BE2C (cell line): ENCODE measurements at regions not wholly inside any gene's neighbourhood (a gene's known extent, or its start where the extent isn't known, plus 50 kb on each side); places are given as distances from the start of the nearest gene placed in this dataset.

Experiments
- DNase-seq: peaks from one replicate; pipeline ENCODE4 v3.0.0-alpha.2; 2020
- H3K27me3 ChIP-seq: fragments of 250-450 bp; sonication (Bioruptor Pico); 2 replicates; pipeline ENCODE4 v1.5.1; 2020; ENCODE audit warnings: mild to moderate bottlenecking
- H3K36me3 ChIP-seq: fragments of 250-450 bp; sonication (Bioruptor Pico); 2 replicates; pipeline ENCODE4 v1.5.1; 2020; ENCODE audit warnings: mild to moderate bottlenecking
- H3K4me1 ChIP-seq: fragments of 250-450 bp; sonication (Bioruptor Pico); 2 replicates; pipeline ENCODE4 v1.5.1; 2020
- H3K4me3 ChIP-seq: 2 replicates; pipeline ENCODE4 v1.5.1; 2011; ENCODE audit warnings: low read depth, low read length
- H3K9me3 ChIP-seq: fragments of 250-450 bp; sonication (Bioruptor Pico); 2 replicates; pipeline ENCODE4 v1.5.1; 2020
- CTCF ChIP-seq: IDR thresholded peaks from 2 replicates; pipeline ENCODE4 v1.5.1; 2012; ENCODE audit warnings: mild to moderate bottlenecking, low read depth, low read length

- no peaks in the 10 kb centered on the region for H3K27me3 ChIP-seq
- no peaks in the 10 kb centered on the region for H3K36me3 ChIP-seq
- no peak for TF ChIP-seq CTCF
- DNase-seq: no peak
- H3K4me3 ChIP-seq: no peak overlapping the region
- no peaks in the 10 kb centered on the region for H3K4me1 ChIP-seq
- H3K9me3 ChIP-seq: 0 out of 2 replicates have a peak, but pooled peaks cover 2% of the 10 kb centered on the region
Observed at GRCh38 chr12:24617471-24617870, 331.4 kb downstream of the BCAT1 start.

- Histone ChIP-seq H3K36me3 (no peaks in the 10 kb centered on the region), H3K4me3 (no peak overlapping the region), H3K9me3 (0 out of 2 replicates have a peak, but pooled peaks cover 2% of the 10 kb centered on the region), H3K4me1 (no peaks in the 10 kb centered on the region), H3K27me3 (no peaks in the 10 kb centered on the region)
- DNase-seq: no peak
- no peak for TF ChIP-seq CTCF
Observed at GRCh38 chr12:24615967-24616411, 332.9 kb downstream of the BCAT1 start.

DNA sequence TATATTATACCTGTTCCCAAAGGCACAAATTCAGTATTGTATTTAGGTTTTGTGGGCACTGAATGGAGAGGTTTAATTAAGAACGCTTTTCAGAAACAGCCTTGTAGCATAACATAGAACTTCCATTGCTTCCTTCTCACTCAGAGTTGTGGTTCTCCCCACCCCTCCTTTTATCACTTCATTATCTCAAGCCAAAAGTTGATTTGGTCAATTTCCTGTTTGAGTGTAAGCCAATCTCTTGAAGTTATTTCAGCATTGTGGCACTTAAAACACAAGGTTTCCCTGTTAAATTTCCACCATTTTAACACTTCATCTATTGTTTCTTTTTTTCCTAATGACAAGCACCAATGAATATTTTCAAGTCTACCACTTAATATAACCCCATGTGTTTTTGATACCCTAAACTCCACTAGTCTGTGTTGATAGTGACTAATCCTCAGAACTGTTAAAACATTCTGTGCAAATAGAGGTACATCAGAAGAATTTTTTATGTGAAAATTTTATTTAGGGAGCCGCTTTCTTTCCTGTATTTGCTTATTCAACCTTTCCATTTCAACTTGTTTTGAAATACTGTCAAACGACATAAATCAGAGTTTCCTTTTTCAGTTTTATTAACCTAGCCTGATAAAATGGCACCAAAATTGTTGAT, 340.1 kb downstream of the BCAT1 start:
- no peaks in the 10 kb centered on the region for H3K4me1 ChIP-seq
- no peaks in the 10 kb centered on the region for H3K27me3 ChIP-seq
- DNase-seq: no peak
- no peaks in the 10 kb centered on the region for H3K9me3 ChIP-seq
- TF ChIP-seq CTCF: no peak
- H3K36me3 ChIP-seq: no peaks in the 10 kb centered on the region
- H3K4me3 ChIP-seq: no peak overlapping the region

DNA sequence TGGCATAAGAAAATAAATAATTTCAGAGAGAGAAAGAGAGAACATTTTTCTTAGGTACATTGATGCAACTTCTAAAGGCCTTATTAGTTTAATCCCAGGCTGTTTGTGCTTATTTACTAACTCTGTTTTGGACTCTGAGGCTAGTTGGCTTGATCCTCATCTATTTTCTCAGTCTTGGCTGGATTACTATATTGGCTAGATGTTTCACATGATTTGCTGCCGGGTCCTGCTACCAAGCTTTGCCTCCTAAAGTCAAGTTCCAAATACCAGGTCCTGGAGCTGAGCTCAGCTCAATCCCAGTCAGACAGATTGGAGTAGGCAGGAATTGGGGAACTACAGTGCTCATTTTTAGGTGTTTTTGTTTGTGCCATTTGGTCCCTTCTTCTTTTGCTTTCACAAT, 340.8 kb downstream of the BCAT1 start:
- DNase-seq: no peak
- no peaks in the 10 kb centered on the region for H3K9me3 ChIP-seq
- H3K4me3 ChIP-seq: no peak overlapping the region
- no peaks in the 10 kb centered on the region for H3K4me1 ChIP-seq
- TF ChIP-seq CTCF: no peak
- no peaks in the 10 kb centered on the region for H3K36me3 ChIP-seq
- H3K27me3 ChIP-seq: no peaks in the 10 kb centered on the region

- DNase-seq: no peak
- Histone ChIP-seq H3K36me3 (no peaks in the 10 kb centered on the region), H3K27me3 (no peaks in the 10 kb centered on the region), H3K9me3 (no peaks in the 10 kb centered on the region), H3K4me1 (no peaks in the 10 kb centered on the region), H3K4me3 (no peak overlapping the region)
- no peak for TF ChIP-seq CTCF
Observed at GRCh38 chr12:24605916-24606315, 343.0 kb downstream of the BCAT1 start.

- Histone ChIP-seq H3K9me3 (no peaks in the 10 kb centered on the region), H3K4me1 (no peaks in the 10 kb centered on the region), H3K36me3 (no peaks in the 10 kb centered on the region), H3K27me3 (no peaks in the 10 kb centered on the region), H3K4me3 (no peak overlapping the region)
- no peak for DNase-seq
- no peak for TF ChIP-seq CTCF
Observed at GRCh38 chr12:24605466-24605865, 343.4 kb downstream of the BCAT1 start.
